ENCODE measurements at regions not wholly inside any gene's neighbourhood (a gene's known extent, or its start where the extent isn't known, plus 50 kb on each side); places are given as distances from the start of the nearest gene placed in this dataset.

- TF ChIP-seq, protein P1, sequence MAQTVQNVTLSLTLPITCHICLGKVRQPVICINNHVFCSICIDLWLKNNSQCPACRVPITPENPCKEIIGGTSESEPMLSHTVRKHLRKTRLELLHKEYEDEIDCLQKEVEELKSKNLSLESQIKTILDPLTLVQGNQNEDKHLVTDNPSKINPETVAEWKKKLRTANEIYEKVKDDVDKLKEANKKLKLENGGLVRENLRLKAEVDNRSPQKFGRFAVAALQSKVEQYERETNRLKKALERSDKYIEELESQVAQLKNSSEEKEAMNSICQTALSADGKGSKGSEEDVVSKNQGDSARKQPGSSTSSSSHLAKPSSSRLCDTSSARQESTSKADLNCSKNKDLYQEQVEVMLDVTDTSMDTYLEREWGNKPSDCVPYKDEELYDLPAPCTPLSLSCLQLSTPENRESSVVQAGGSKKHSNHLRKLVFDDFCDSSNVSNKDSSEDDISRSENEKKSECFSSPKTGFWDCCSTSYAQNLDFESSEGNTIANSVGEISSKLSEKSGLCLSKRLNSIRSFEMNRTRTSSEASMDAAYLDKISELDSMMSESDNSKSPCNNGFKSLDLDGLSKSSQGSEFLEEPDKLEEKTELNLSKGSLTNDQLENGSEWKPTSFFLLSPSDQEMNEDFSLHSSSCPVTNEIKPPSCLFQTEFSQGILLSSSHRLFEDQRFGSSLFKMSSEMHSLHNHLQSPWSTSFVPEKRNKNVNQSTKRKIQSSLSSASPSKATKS (CRISPR knock-in tag; IDR thresholded peaks at IDR 0.05) = no peak
- TF ChIP-seq ZNF646 (CRISPR knock-in tag; IDR thresholded peaks at IDR 0.05) (no peak), BHLHE40 (IDR thresholded peaks at IDR 0.05; ENCODE audit: low read length) (no peak), ZNF776 (CRISPR knock-in tag; IDR thresholded peaks at IDR 0.05) (no peak)
These were observed 664.4 kb downstream of the CDH8 start (continued) for GRCh38 chr16:61371881-61372280.

GRCh38 chr16:61371388-61371787, 664.9 kb downstream of the CDH8 start:
- no peak overlapping the region for H3K27ac ChIP-seq (ENCODE audit: extremely low read length, insufficient read depth, low read length)
- intact Hi-C loops (cut with micrococcal nuclease; ENCODE audit: unreplicated experiment) = no loop called here
- no peak for FAIRE-seq
- no peak for DNase-seq (ENCODE audit: low spot score)
- H3K4me3 ChIP-seq (replicated peaks in 1 of 3; ENCODE audit: insufficient read depth in 1 of 3, low read depth in 2 of 3, low read length in 3 of 3) = no peak overlapping the region
- no peaks in the 10 kb centered on the region for H4K20me1 ChIP-seq (ENCODE audit: insufficient read depth, low read length)
- BruUV-seq (replicated peaks) = no TSS peak
- no peaks in the 10 kb centered on the region for H3K79me2 ChIP-seq (ENCODE audit: insufficient read depth, low read length)
- peaks cover 29% of the 10 kb centered on the region for H3K9me3 ChIP-seq (ENCODE audit: low read length)
- in situ Hi-C loops (cut with HindIII; ENCODE audit: extremely low pct_ligation_motif_present, low pct_unique_long_range_greater_than_20kb) = no loop called here
- ChIA-PET POLR2A (no interaction called here), CTCF (ENCODE audit: low intra/inter-chr PET ratio, low total read pairs) (no interaction called here)
- H3K4me2 ChIP-seq (ENCODE audit: low read depth, low read length) = no peak overlapping the region
- H3K9ac ChIP-seq (ENCODE audit: insufficient read depth, low read depth, low read length) = no peak overlapping the region
- H2AFZ ChIP-seq (ENCODE audit: low read length) = no peak overlapping the region
- H3K27me3 ChIP-seq (ENCODE audit: control insufficient read depth in 1 of 2, insufficient read depth in 2 of 2, low read length in 2 of 2) = no peaks in the 10 kb centered on the region
- ATAC-seq = no peak
- no peaks in the 10 kb centered on the region for H3K4me1 ChIP-seq (ENCODE audit: insufficient read depth, low read length)
- H3K36me3 ChIP-seq (replicated peaks in 1 of 2; ENCODE audit: control insufficient read depth in 1 of 2, insufficient read depth in 2 of 2, low read length in 2 of 2) = no peaks in the 10 kb centered on the region
- 1% methylated on average over 2 of the region's 2 CpGs for WGBS (ENCODE audit: low lambda C conversion rate)
- no peak for TF ChIP-seq FOXA1 (IDR thresholded peaks at IDR 0.05)
- TF ChIP-seq FOXA1 (CRISPR knock-in tag; IDR thresholded peaks at IDR 0.05) = no peak
- no peak for TF ChIP-seq SMC3 (IDR thresholded peaks at IDR 0.05; ENCODE audit: low read length)
- TF ChIP-seq ZZZ3 (CRISPR knock-in tag; IDR thresholded peaks at IDR 0.05; ENCODE audit: borderline replicate concordance) = no peak
- no peak for TF ChIP-seq SKI (IDR thresholded peaks at IDR 0.05; ENCODE audit: partially characterized antibody)
- no peak for TF ChIP-seq ZBTB37 (CRISPR knock-in tag; IDR thresholded peaks at IDR 0.05)
- no peak for TF ChIP-seq ETV6 (CRISPR knock-in tag; conservative IDR thresholded peaks at IDR 0.05)
- TF ChIP-seq, protein P2, sequence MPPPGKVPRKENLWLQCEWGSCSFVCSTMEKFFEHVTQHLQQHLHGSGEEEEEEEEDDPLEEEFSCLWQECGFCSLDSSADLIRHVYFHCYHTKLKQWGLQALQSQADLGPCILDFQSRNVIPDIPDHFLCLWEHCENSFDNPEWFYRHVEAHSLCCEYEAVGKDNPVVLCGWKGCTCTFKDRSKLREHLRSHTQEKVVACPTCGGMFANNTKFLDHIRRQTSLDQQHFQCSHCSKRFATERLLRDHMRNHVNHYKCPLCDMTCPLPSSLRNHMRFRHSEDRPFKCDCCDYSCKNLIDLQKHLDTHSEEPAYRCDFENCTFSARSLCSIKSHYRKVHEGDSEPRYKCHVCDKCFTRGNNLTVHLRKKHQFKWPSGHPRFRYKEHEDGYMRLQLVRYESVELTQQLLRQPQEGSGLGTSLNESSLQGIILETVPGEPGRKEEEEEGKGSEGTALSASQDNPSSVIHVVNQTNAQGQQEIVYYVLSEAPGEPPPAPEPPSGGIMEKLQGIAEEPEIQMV (CRISPR knock-in tag; IDR thresholded peaks at IDR 0.05; ENCODE audit: low read depth) = no peak
- TF ChIP-seq PHF8 (CRISPR knock-in tag; IDR thresholded peaks at IDR 0.05) = no peak
- TF ChIP-seq SIN3A (IDR thresholded peaks at IDR 0.05; ENCODE audit: borderline replicate concordance, low read depth, low read length) = no peak

All from HepG2 (cell line).